A549 (cell line): ENCODE measurements at regions not wholly inside any gene's neighbourhood (a gene's known extent, or its start where the extent isn't known, plus 50 kb on each side); places are given as distances from the start of the nearest gene placed in this dataset.
A peak's percentile ranks its signal among the peaks of the same experiment; 100 is the strongest.

ENCODE experiments used
- BHLHE40 ChIP-seq: IDR thresholded peaks from 2 replicates; pipeline ENCODE4 v1.6.1; 2012; ENCODE audit warnings: low read depth, low read length, inconsistent platforms
- CHD2 ChIP-seq: fragments of 150-350 bp; IDR thresholded peaks from 2 replicates; pipeline ENCODE4 v1.6.1; 2014; ENCODE audit warnings: low read length; ENCODE audit not compliant: partially characterized antibody
- CTCF ChIP-seq: fragments of >200 bp; sonication (Bioruptor Twin); formaldehyde crosslinking; IDR thresholded peaks from 3 replicates; pipeline ENCODE4 v1.5.1; 2016
- ELK1 ChIP-seq: fragments of 150-350 bp; IDR thresholded peaks from 2 replicates; pipeline ENCODE4 v1.6.1; 2014; ENCODE audit warnings: low read depth, mild to moderate bottlenecking, low read length
- EP300 ChIP-seq, 2 experiments: fragments of >200 bp; sonication (Bioruptor Twin); formaldehyde crosslinking; IDR thresholded peaks; 2 replicates in 1 of 2; 3 replicates in 1 of 2; pipeline ENCODE4 v1.6.1; 2016 to 2017
- HDAC2 ChIP-seq: fragments of 200-600 bp; sonication (generic); IDR thresholded peaks from 2 replicates; pipeline ENCODE4 v1.6.1; 2016
- KDM5A ChIP-seq: fragments of 200-600 bp; sonication (generic); IDR thresholded peaks from 2 replicates; pipeline ENCODE4 v1.6.1; 2016; ENCODE audit warnings: antibody characterized with exemption, mild to moderate bottlenecking
- MAFK ChIP-seq: fragments of 450-650 bp; IDR thresholded peaks from 2 replicates; pipeline ENCODE4 v1.6.1; 2014; ENCODE audit not compliant: partially characterized antibody
- PHF8 ChIP-seq: fragments of 200-600 bp; sonication (generic); IDR thresholded peaks from 2 replicates; pipeline ENCODE4 v1.6.1; 2016; ENCODE audit warnings: low read depth, mild to moderate bottlenecking, antibody characterized with exemption, moderate library complexity, borderline replicate concordance
- RAD21 ChIP-seq, 2 experiments: fragments of >200 bp in 1 of 2; sonication (Bioruptor Twin) in 1 of 2; formaldehyde crosslinking in 1 of 2; IDR thresholded peaks in 1 of 2; conservative IDR thresholded peaks in 1 of 2; 2 replicates in 1 of 2; 3 replicates in 1 of 2; pipeline ENCODE4 v1.6.1; 2012 to 2018; ENCODE audit warnings: inconsistent platforms in 1 of 2
- RFX5 ChIP-seq: fragments of 450-650 bp; IDR thresholded peaks from 2 replicates; pipeline ENCODE4 v1.7.1; 2014; ENCODE audit warnings: antibody characterized with exemption, mild to moderate bottlenecking, moderate library complexity
- SMC3 ChIP-seq: fragments of >200 bp; sonication (Bioruptor Twin); formaldehyde crosslinking; IDR thresholded peaks from 3 replicates; pipeline ENCODE4 v1.6.1; 2018; ENCODE audit warnings: inconsistent platforms
- USF2 ChIP-seq: fragments of 450-650 bp; IDR thresholded peaks from 2 replicates; pipeline ENCODE4 v1.6.1; 2014; ENCODE audit warnings: antibody characterized with exemption

GRCh38 chr1:118360817-118361216 lies 175.8 kb upstream of the SPAG17 start:
- TF ChIP-seq CTCF (no peak), RFX5 (no peak), MAFK (peak; percentile 57), RAD21 (conservative IDR thresholded peaks at IDR 0.05 in 1 of 2, IDR thresholded peaks at IDR 0.05 in 1 of 2) (no peak), SMC3 (no peak), USF2 (no peak), CHD2 (no peak), ELK1 (no peak), KDM5A (no peak), BHLHE40 (no peak), HDAC2 (no peak), EP300 (IDR thresholded peaks at IDR 0.05) (no peak), PHF8 (no peak)
